Activated CD4-positive, CD25-positive, alpha-beta regulatory T cell (primary cell): ENCODE measurements at regions not wholly inside any gene's neighbourhood (a gene's known extent, or its start where the extent isn't known, plus 50 kb on each side); places are given as distances from the start of the nearest gene placed in this dataset.

Experiments used
- DNase-seq, 4 experiments: peaks; one replicate each; lab custom pipeline; 2025; lab: John Stamatoyannopoulos, UW

- DNase-seq = no peak
These were observed 371.2 kb upstream of the THBS1 start for GRCh38 chr15:39209548-39210211.

- DNase-seq = no peak
These were observed 369.5 kb upstream of the THBS1 start for GRCh38 chr15:39211108-39211979.

- no peak for DNase-seq
These were observed 367.5 kb upstream of the THBS1 start for GRCh38 chr15:39213385-39213840.

- DNase-seq = no peak
These were observed 365.9 kb upstream of the THBS1 start for GRCh38 chr15:39215015-39215414.

GRCh38 chr15:39216816-39217215, 364.1 kb upstream of the THBS1 start:
- no peak for DNase-seq

- no peak for DNase-seq
These were observed 361.3 kb upstream of the THBS1 start for GRCh38 chr15:39219608-39220007.

- no peak for DNase-seq
These were observed 354.5 kb upstream of the THBS1 start for GRCh38 chr15:39226169-39226937.

GRCh38 chr15:39227001-39227400, 353.9 kb upstream of the THBS1 start:
- DNase-seq = no peak

- no peak for DNase-seq
These were observed 352.0 kb upstream of the THBS1 start for GRCh38 chr15:39228889-39229288.

- no peak for DNase-seq
These were observed 350.5 kb upstream of the THBS1 start for GRCh38 chr15:39230205-39230907.

GRCh38 chr15:39230908-39231285, 350.0 kb upstream of the THBS1 start:
- DNase-seq = no peak

- no peak for DNase-seq
These were observed 348.4 kb upstream of the THBS1 start for GRCh38 chr15:39232512-39232911.

- DNase-seq = no peak
These were observed 345.6 kb upstream of the THBS1 start for GRCh38 chr15:39235084-39235795.

GRCh38 chr15:39236375-39236774, 344.5 kb upstream of the THBS1 start:
- DNase-seq = no peak

GRCh38 chr15:39238443-39238842, 342.4 kb upstream of the THBS1 start:
- no peak for DNase-seq

GRCh38 chr15:39239562-39239961, 341.3 kb upstream of the THBS1 start:
- no peak for DNase-seq

- DNase-seq = no peak
These were observed 338.5 kb upstream of the THBS1 start for GRCh38 chr15:39242345-39242744.

GRCh38 chr15:39243396-39243795, 337.5 kb upstream of the THBS1 start:
- no peak for DNase-seq

- DNase-seq = no peak
These were observed 336.1 kb upstream of the THBS1 start for GRCh38 chr15:39244776-39245175.

GRCh38 chr15:39246523-39246922, 334.4 kb upstream of the THBS1 start:
- DNase-seq = no peak

GRCh38 chr15:39247574-39247973, 333.3 kb upstream of the THBS1 start:
- no peak for DNase-seq
